ENCODE measurements at regions not wholly inside any gene's neighbourhood (a gene's known extent, or its start where the extent isn't known, plus 50 kb on each side); places are given as distances from the start of the nearest gene placed in this dataset.

DNA sequence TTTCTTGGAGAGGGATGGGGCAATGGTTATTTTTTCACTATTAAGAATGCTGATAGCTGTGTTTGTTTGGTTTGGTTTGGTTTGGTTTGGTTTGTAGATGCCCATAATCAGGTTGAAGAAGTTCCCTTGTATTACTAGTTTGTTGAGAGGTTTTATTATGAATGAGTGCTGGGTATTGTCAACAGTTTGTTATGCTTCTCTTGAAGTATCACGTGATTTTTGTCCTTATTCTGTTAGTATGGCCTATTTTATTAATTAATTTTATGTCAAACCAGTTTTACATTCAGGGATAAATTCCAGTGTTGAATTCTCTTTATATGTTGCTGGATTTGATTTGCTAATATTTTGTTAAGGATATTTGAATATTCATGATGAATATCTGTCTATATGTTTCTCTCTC is 449.8 kb upstream of the NWD2 start:
- no peaks in the 10 kb centered on the region for H3K27me3 ChIP-seq (ENCODE audit: control insufficient read depth in 2 of 2, insufficient read depth in 2 of 2, low read length in 2 of 2)
- H3K36me3 ChIP-seq (replicated peaks in 1 of 2; ENCODE audit: control insufficient read depth in 1 of 2, insufficient read depth in 2 of 2, low read length in 2 of 2): no peaks in the 10 kb centered on the region
- TF ChIP-seq, protein P1, sequence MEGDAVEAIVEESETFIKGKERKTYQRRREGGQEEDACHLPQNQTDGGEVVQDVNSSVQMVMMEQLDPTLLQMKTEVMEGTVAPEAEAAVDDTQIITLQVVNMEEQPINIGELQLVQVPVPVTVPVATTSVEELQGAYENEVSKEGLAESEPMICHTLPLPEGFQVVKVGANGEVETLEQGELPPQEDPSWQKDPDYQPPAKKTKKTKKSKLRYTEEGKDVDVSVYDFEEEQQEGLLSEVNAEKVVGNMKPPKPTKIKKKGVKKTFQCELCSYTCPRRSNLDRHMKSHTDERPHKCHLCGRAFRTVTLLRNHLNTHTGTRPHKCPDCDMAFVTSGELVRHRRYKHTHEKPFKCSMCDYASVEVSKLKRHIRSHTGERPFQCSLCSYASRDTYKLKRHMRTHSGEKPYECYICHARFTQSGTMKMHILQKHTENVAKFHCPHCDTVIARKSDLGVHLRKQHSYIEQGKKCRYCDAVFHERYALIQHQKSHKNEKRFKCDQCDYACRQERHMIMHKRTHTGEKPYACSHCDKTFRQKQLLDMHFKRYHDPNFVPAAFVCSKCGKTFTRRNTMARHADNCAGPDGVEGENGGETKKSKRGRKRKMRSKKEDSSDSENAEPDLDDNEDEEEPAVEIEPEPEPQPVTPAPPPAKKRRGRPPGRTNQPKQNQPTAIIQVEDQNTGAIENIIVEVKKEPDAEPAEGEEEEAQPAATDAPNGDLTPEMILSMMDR (IDR thresholded peaks at IDR 0.05): no peak
- intact Hi-C loops (cut with micrococcal nuclease): no loop called here
- H3K9me3 ChIP-seq (replicated peaks in 1 of 2; ENCODE audit: control insufficient read depth in 1 of 2, insufficient read depth in 1 of 2, low read length in 2 of 2): peaks cover 6 to 10% of the 10 kb centered on the region in 2 donors
- H3K4me1 ChIP-seq (ENCODE audit: control insufficient read depth in 1 of 2, insufficient read depth in 2 of 2, low read length in 2 of 2): no peaks in the 10 kb centered on the region
- Mint-ChIP-seq H3K4me1 (no peaks in the 10 kb centered on the region), H3K36me3 (no peaks in the 10 kb centered on the region), H3K9me3 (peaks cover 0 to 6% (median 2%) of the 10 kb centered on the region in 7 donors), H3K4me3 (no peak overlapping the region), H3K27me3 (ENCODE audit: low read depth in 3 of 3) (no peaks in the 10 kb centered on the region), H3K27ac (no peak overlapping the region)
- no peaks in the 10 kb centered on the region for H3K79me2 ChIP-seq (ENCODE audit: insufficient read depth, low read length)
- DNase-seq: no peak
- H3K9ac ChIP-seq (ENCODE audit: insufficient read depth, low read length, poor library complexity, severe bottlenecking): no peak overlapping the region
- no peaks in the 10 kb centered on the region for H4K20me1 ChIP-seq (ENCODE audit: insufficient read depth, low read length)
- no peak overlapping the region for H3K4me3 ChIP-seq (replicated peaks in 1 of 3; ENCODE audit: low read depth in 2 of 3, low read length in 3 of 3)
- WGBS (ENCODE audit: insufficient coverage): no CpG with 5 or more reads among the region's 1 CpG
- H3K27ac ChIP-seq (ENCODE audit: low read depth in 1 of 2, low read length in 2 of 2): no peak overlapping the region
- no peak overlapping the region for H2AFZ ChIP-seq (ENCODE audit: insufficient read depth, low read depth, low read length, poor library complexity, severe bottlenecking)
- H3K4me2 ChIP-seq (replicated peaks; ENCODE audit: extremely low read depth, low read length, poor library complexity, severe bottlenecking): no peak overlapping the region

DNA sequence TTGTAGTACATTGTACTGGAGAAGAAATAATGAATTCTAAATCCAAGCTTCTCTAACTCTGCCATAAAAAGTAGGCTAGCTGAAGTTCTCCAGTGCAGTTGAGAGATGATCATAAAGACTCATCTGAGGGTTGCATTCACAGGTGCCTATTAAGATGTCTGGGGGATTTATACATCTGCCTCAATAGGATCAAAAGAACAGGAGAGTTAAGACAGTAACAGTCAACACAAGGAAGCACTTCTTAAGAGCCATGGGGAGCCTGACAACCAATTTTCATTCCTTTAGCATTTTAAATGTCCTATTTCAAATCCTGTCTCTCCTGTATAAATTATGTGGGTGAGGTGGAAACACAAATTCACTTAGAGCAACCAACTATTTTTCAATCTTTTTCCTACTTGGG is 432.4 kb upstream of the NWD2 start:
- Mint-ChIP-seq H3K36me3 (no peaks in the 10 kb centered on the region), H3K27me3 (ENCODE audit: low read depth in 3 of 3) (no peaks in the 10 kb centered on the region), H3K4me1 (no peaks in the 10 kb centered on the region), H3K9me3 (peaks cover 0 to 6% (median 0%) of the 10 kb centered on the region in 7 donors), H3K27ac (no peak overlapping the region), H3K4me3 (no peak overlapping the region)
- Histone ChIP-seq H3K9me3 (replicated peaks in 1 of 2; ENCODE audit: control insufficient read depth in 1 of 2, insufficient read depth in 1 of 2, low read length in 2 of 2) (no peaks in the 10 kb centered on the region), H3K27ac (ENCODE audit: low read depth in 1 of 2, low read length in 2 of 2) (no peak overlapping the region), H3K36me3 (replicated peaks in 1 of 2; ENCODE audit: control insufficient read depth in 1 of 2, insufficient read depth in 2 of 2, low read length in 2 of 2) (no peaks in the 10 kb centered on the region), H3K27me3 (ENCODE audit: control insufficient read depth in 2 of 2, insufficient read depth in 2 of 2, low read length in 2 of 2) (no peaks in the 10 kb centered on the region), H3K4me2 (replicated peaks; ENCODE audit: extremely low read depth, low read length, poor library complexity, severe bottlenecking) (no peak overlapping the region), H3K4me3 (replicated peaks in 1 of 3; ENCODE audit: low read depth in 2 of 3, low read length in 3 of 3) (no peak overlapping the region), H3K9ac (ENCODE audit: insufficient read depth, low read length, poor library complexity, severe bottlenecking) (no peak overlapping the region), H3K79me2 (ENCODE audit: insufficient read depth, low read length) (no peaks in the 10 kb centered on the region), H3K4me1 (ENCODE audit: control insufficient read depth in 1 of 2, insufficient read depth in 2 of 2, low read length in 2 of 2) (no peaks in the 10 kb centered on the region), H2AFZ (ENCODE audit: insufficient read depth, low read depth, low read length, poor library complexity, severe bottlenecking) (no peak overlapping the region), H4K20me1 (ENCODE audit: insufficient read depth, low read length) (no peaks in the 10 kb centered on the region)
- intact Hi-C loops (cut with micrococcal nuclease): no loop called here
- no peak for DNase-seq
- TF ChIP-seq, protein P1 (IDR thresholded peaks at IDR 0.05): no peak
